Loucy (cell line): ENCODE measurements at regions not wholly inside any gene's neighbourhood (a gene's known extent, or its start where the extent isn't known, plus 50 kb on each side); places are given as distances from the start of the nearest gene placed in this dataset.

ENCODE experiments used
- CTCF ChIP-seq: fragments of 200-600 bp; sonication (generic); conservative IDR thresholded peaks from 2 replicates; pipeline ENCODE4 v1.5.1; 2014; ENCODE audit warnings: mild to moderate bottlenecking, antibody characterized with exemption, low read length
- EZH2phosphoT487 ChIP-seq: fragments of 200-600 bp; IDR thresholded peaks from 2 replicates; pipeline ENCODE4 v1.6.1; 2018; ENCODE audit warnings: antibody characterized with exemption, mild to moderate bottlenecking, moderate library complexity, borderline replicate concordance

DNA sequence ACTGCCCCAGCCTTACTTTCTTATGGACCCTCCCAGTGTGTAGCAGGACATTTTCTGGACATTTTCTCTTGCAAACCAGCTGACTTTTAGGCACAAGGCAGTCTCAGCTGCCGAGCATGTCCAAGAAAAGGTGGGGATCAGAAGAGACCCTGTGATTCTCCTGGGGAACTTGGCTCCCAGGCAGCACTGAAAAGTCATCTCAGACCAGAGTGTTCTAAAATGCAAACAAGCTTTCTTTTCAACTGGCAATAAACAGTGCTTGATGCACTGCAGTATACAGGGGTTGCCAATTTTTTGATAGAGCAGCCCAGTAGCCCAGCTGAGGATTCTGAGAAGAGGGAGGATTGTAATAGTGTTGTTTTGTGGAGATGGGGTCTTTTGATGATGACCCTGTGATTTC, 168.0 kb upstream of the PHYHIPL start:
- TF ChIP-seq CTCF (no peak), EZH2phosphoT487 (no peak)
